HEK293 (cell line): ENCODE measurements at regions not wholly inside any gene's neighbourhood (a gene's known extent, or its start where the extent isn't known, plus 50 kb on each side); places are given as distances from the start of the nearest gene placed in this dataset.

ENCODE experiments used
- CTCF ChIP-seq: fragments of 450-650 bp; formaldehyde crosslinking; IDR thresholded peaks from 2 replicates; pipeline ENCODE4 v1.5.1; 2016; ENCODE audit warnings: missing biosample characterization, missing genetic modification characterization
- PATZ1 ChIP-seq: fragments of 450-650 bp; formaldehyde crosslinking; IDR thresholded peaks from 2 replicates; pipeline ENCODE4 v1.5.1; 2016; ENCODE audit warnings: missing biosample characterization, missing genetic modification characterization
- ZNF549 ChIP-seq: fragments of 450-650 bp; IDR thresholded peaks from 2 replicates; pipeline ENCODE4 v1.5.1; 2018; ENCODE audit warnings: missing biosample characterization, missing genetic modification characterization, mild to moderate bottlenecking, inconsistent platforms, moderate library complexity

- no peak for TF ChIP-seq CTCF (tag by site-specific recombination)
- no peak for TF ChIP-seq ZNF549 (tag by site-specific recombination)
- TF ChIP-seq PATZ1 (tag by site-specific recombination) = no peak
These were observed 689.1 kb upstream of the DPPA4 start for GRCh38 chr3:110026421-110026820.
